Pancreas (tissue), 10 donors: ENCODE measurements at regions not wholly inside any gene's neighbourhood (a gene's known extent, or its start where the extent isn't known, plus 50 kb on each side); places are given as distances from the start of the nearest gene placed in this dataset.

ENCODE experiments used
- ATAC-seq, 4 donors: fragments of 200-7000 bp; cut with Tn5 transposase; one replicate each; pipeline versions ENCODE4 v1.8.0 to v1.9.1; 2020; ENCODE audit warnings: mild to moderate bottlenecking in 4 of 4, moderate library complexity in 4 of 4
- DNase-seq, 6 donors: peaks; one replicate each; pipeline ENCODE4 v3.0.0-alpha.2; 2020
- FAIRE-seq: peaks from 2 replicates; lab custom pipeline; 2012; peaks lifted over from hg19 to GRCh38; lab: Jason Lieb, UNC
- H3K27ac ChIP-seq, 4 donors: fragments of 200-600 bp; sonication (generic); 1 replicate in 3 of 4; 2 replicates in 1 of 4; pipeline versions ENCODE4 v1.5.0 to v1.8.0; 2020
- H3K27me3 ChIP-seq, 4 donors: fragments of 200-600 bp; one replicate each; pipeline ENCODE4 v1.8.0; 2021
- H3K36me3 ChIP-seq, 3 donors: fragments of 200-600 bp; sonication (generic) in 1 of 3; one replicate each; pipeline versions ENCODE4 v1.5.0 to v1.8.0; 2020 to 2021
- H3K4me1 ChIP-seq, 3 donors: fragments of 200-600 bp; one replicate each; pipeline ENCODE4 v1.8.0; 2021
- H3K4me3 ChIP-seq, 4 donors: fragments of 200-600 bp; sonication (generic) in 2 of 4; one replicate each; pipeline versions ENCODE4 v1.5.0 to v1.8.0; 2020 to 2021
- H3K9me3 ChIP-seq, 4 donors: fragments of 200-600 bp; one replicate each; pipeline ENCODE4 v1.8.0; 2021
- CTCF ChIP-seq, 4 donors: fragments of 200-600 bp; sonication (generic) in 3 of 4; IDR thresholded peaks; one replicate each; pipeline versions ENCODE4 v1.5.0 to v1.8.0; 2021; ENCODE audit warnings: antibody characterized with exemption in 4 of 4
- WGBS, 2 donors: extraction: QIAGEN DNeasy Blood & Tissue Kit; methylation state at CpG; one replicate each; pipeline ENCODE4 v1.1.7; 2013; 5-methylcytosine and 5-hydroxymethylcytosine counted together
- intact Hi-C, 3 donors: fragments of 100-400 bp; cut with DNase I; formaldehyde crosslinking; loops; one replicate each; pipeline versions ENCODE4 v1.11.1 to v1.14.2; 2022
- donor health status: healthy with polysubstance abuse.
- donor health status: DM: no; HTN: no; CAD: no; lungs with moderate emphysema.
- donor health status: DM: no; HTN: no; CAD: no.
- donor health status: control.
- donor health status: control.
- donor health status: Bipolar disorder and iron deficiency.
- donor health status: DM: yes; HTN: yes; CAD: no.
- donor health status: DM: no; HTN: no; CAD: no.
- donor health status: DM: no; HTN: no; CAD: no.
- donor health status: DM: yes; HTN: yes; CAD: no.

- ATAC-seq = peak in 3 of 4 donors; percentile 47 to 72 (median 69)
- intact Hi-C loops = no loop called here
- no peak overlapping the region for H3K4me3 ChIP-seq
- 22 to 35% methylated on average over 7 of the region's 7 CpGs for WGBS, 2 donors
- no peak for FAIRE-seq
- no peaks in the 10 kb centered on the region for H3K36me3 ChIP-seq
- H3K27me3 ChIP-seq = peaks cover 0 to 8% (median 0%) of the 10 kb centered on the region in 4 donors
- no peak overlapping the region for H3K27ac ChIP-seq
- peak in 3 of 4 donors; percentile 36 to 49 (median 47) for TF ChIP-seq CTCF (IDR thresholded peaks at IDR 0.05)
- no peaks in the 10 kb centered on the region for H3K9me3 ChIP-seq
- peak in 4 of 6 donors; percentile 9 to 77 (median 30) for DNase-seq
- H3K4me1 ChIP-seq = no peaks in the 10 kb centered on the region
Observed at GRCh38 chr18:52288403-52289004, 51.5 kb upstream of the DCC start.

DNA sequence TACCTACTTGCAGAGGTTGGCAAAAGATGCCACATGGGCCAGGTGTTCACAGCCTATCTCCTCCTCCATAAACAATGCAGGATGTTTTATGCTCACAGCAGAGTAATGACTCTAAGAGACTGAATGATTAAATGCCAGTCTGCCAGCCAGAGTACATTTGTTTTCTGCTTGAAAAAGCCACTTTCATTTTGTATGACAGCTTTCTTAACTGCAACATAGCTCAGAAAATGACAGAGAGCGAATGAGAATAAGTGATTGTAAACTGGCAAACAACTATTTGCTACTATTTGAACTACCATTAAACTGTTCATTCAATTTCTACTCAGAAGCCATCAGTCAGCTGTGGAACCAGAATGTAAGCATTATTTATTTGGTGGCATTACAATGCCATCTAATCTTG, 50.6 kb upstream of the DCC start:
- no peak for DNase-seq
- TF ChIP-seq CTCF (IDR thresholded peaks at IDR 0.05) = no peak
- FAIRE-seq = no peak
- intact Hi-C loops = no loop called here
- no peak overlapping the region for H3K27ac ChIP-seq
- peaks cover 0 to 8% (median 0%) of the 10 kb centered on the region in 4 donors for H3K27me3 ChIP-seq
- ATAC-seq = no peak
- no peaks in the 10 kb centered on the region for H3K9me3 ChIP-seq
- WGBS, 2 donors = 57 to 76% methylated on average over 1 of the region's 1 CpG
- H3K4me3 ChIP-seq = no peak overlapping the region
- no peaks in the 10 kb centered on the region for H3K36me3 ChIP-seq
- no peaks in the 10 kb centered on the region for H3K4me1 ChIP-seq
